Duodenal mucosa (tissue), 2 donors: ENCODE measurements at regions not wholly inside any gene's neighbourhood (a gene's known extent, or its start where the extent isn't known, plus 50 kb on each side); places are given as distances from the start of the nearest gene placed in this dataset.

ENCODE experiments used
- H3K27ac ChIP-seq: one replicate; pipeline ENCODE4 v1.7.0; 2013; ENCODE audit warnings: low read depth, low read length
- H3K27me3 ChIP-seq, 2 donors: one replicate each; pipeline ENCODE4 v1.7.0; 2013; ENCODE audit warnings: low read length in 2 of 2, control low read depth in 1 of 2; ENCODE audit not compliant: insufficient read depth in 2 of 2, control insufficient read depth in 1 of 2
- H3K36me3 ChIP-seq, 2 donors: one replicate each; pipeline ENCODE4 v1.7.0; 2013; ENCODE audit warnings: low read length in 2 of 2, control low read depth in 1 of 2; ENCODE audit not compliant: insufficient read depth in 2 of 2, control insufficient read depth in 1 of 2
- H3K4me1 ChIP-seq, 2 donors: one replicate each; pipeline ENCODE4 v1.7.0; 2013; ENCODE audit warnings: low read length in 2 of 2, control low read depth in 1 of 2; ENCODE audit not compliant: insufficient read depth in 2 of 2, control insufficient read depth in 1 of 2
- H3K4me3 ChIP-seq, 2 donors: one replicate each; pipeline ENCODE4 v1.7.0; 2013; ENCODE audit warnings: low read length in 2 of 2, low read depth in 1 of 2
- H3K9ac ChIP-seq, 2 donors: one replicate each; pipeline ENCODE4 v1.7.0; 2013; ENCODE audit warnings: low read length in 2 of 2, low read depth in 1 of 2
- H3K9me3 ChIP-seq, 2 donors: one replicate each; pipeline ENCODE4 v1.7.0; 2013; ENCODE audit warnings: low read length in 2 of 2, control low read depth in 1 of 2; ENCODE audit not compliant: control insufficient read depth in 1 of 2

DNA sequence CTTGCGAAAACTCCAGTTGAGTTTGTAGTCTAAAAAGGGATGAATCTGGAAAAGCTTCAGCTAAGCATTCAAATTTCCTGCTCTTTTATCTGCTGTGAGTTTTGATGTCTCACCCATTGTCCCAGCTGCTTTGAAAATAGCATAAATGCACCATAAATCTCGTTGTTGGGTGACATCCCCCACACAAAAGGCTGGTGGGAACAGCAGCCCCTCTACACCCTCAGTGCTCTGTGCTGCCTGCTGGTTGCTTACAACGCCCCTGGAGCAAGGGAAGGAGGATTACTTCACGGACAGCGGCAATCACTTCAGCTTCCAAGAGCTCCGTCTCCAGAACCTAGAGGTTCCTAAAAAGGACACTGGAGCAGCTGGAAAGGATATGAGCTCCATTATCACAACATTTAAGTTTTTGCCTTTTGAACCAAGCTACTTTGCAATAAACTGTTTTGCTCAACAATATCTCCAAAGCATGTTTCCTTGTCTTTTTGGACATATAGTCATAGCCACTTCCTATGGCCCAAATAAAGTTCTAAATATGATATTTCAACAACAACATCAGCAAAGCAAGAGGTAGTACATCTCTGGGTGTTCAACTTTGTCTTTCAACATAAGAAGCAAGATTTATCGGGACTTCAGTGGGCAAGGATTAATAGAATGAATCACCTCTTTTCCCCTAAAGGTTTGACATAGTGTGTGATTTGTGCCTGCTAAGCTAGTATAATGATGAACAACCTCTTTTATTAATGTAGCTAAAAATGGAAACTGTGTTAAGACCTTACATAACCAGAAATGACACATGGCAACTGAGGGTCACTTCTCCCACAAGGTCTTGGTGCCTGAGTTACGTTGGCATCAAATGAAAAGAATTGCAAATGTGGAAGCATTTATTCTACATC lies 413.5 kb downstream of the TXNL1 start:
- Histone ChIP-seq H3K36me3 (no peaks in the 10 kb centered on the region), H3K27ac (no peak overlapping the region), H3K4me3 (no peak overlapping the region)

DNA sequence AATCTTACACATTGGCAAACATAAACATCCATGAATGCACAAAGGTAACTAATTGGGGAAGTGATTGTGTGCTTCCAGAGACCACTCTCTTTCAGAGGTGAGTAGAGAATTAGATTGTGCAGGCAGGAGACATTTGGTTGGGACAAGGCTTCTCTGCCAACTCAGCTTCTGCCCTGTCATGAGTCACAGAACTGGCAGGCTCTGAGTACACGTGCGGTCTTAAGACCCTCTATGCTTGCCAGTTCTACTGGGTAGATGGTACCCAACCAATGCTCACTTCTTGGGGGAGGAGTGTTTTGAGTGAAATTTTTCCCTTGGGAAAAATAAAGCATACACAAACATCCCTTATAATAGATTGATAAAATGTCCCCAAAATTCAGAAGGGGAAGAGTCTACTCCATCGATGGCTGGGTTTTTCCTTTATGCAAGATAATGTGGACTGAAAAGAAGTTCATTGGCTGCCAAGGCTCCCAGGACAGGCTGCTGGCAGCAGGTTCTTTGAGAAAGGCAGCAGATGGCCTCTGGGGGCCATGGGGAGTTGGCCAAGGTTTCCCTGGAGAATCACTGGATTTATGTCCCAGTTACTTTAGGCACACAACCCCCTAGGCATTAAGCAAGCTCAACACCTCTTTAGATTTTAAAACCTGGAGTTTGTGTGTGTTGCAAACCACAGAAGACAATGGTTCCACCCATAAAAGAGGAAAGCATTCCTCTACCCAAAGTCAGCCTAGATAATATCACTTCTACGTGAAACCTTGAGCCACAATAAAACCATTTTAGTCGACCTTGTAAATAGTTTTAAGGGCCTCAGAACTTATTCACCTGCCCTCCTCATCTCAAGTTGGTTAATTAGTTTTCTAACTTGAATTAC lies 417.0 kb downstream of the TXNL1 start:
- no peaks in the 10 kb centered on the region for H3K27me3 ChIP-seq
- H3K27ac ChIP-seq = no peak overlapping the region
- no peak overlapping the region for H3K4me3 ChIP-seq
- H3K36me3 ChIP-seq = no peaks in the 10 kb centered on the region
- H3K9ac ChIP-seq = no peak overlapping the region
- H3K9me3 ChIP-seq = no peaks in the 10 kb centered on the region
- no peaks in the 10 kb centered on the region for H3K4me1 ChIP-seq

More for the DNA sequence above, 413.5 kb downstream of the TXNL1 start:
- H3K9me3 ChIP-seq = no peaks in the 10 kb centered on the region
- no peaks in the 10 kb centered on the region for H3K27me3 ChIP-seq
- H3K9ac ChIP-seq = no peak overlapping the region
- H3K4me1 ChIP-seq = no peaks in the 10 kb centered on the region

DNA sequence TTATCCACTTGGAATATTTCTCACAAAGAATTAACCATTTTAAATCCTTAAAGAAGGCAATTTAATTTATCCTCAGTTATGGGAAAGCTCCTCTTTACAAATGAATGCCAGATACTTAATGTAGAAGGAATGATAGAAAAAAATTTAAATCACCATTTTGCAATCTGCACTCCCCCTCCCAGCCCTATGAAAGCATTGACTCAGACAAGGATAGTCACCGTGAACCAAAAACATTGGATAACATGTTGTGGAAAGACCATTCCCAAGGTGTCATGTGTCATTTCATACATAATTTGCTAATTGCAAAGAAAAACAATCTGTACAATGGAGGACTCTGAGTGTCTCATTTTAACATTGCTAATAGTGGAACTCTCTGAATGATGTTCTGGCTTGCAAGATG lies 421.0 kb downstream of the TXNL1 start:
- H3K36me3 ChIP-seq = no peaks in the 10 kb centered on the region
- H3K27me3 ChIP-seq = no peaks in the 10 kb centered on the region
- no peaks in the 10 kb centered on the region for H3K9me3 ChIP-seq
- no peak overlapping the region for H3K4me3 ChIP-seq
- H3K4me1 ChIP-seq = no peaks in the 10 kb centered on the region
- H3K27ac ChIP-seq = no peak overlapping the region
- no peak overlapping the region for H3K9ac ChIP-seq

DNA sequence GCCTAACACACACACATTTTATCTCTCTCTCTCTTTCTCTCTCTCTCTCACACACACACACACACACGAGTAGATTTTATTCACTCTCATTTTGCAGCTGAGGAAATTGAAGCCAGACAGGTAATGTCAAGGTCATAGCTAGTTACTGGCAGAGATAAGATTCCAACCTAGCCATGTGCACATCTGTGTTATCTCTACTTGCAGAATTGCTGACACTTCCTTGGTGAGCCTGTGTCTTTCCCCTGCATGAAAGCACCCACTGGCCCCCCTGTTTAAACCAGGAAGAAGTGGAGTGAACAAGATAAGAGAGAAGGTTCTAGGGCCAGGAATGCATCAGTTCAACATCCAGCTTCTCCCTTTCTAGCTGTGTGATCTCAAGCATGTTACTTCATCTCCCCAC lies 423.7 kb downstream of the TXNL1 start:
- Histone ChIP-seq H3K27me3 (no peaks in the 10 kb centered on the region), H3K27ac (no peak overlapping the region), H3K36me3 (no peaks in the 10 kb centered on the region), H3K9me3 (no peaks in the 10 kb centered on the region), H3K4me3 (no peak overlapping the region), H3K4me1 (no peaks in the 10 kb centered on the region), H3K9ac (no peak overlapping the region)

DNA sequence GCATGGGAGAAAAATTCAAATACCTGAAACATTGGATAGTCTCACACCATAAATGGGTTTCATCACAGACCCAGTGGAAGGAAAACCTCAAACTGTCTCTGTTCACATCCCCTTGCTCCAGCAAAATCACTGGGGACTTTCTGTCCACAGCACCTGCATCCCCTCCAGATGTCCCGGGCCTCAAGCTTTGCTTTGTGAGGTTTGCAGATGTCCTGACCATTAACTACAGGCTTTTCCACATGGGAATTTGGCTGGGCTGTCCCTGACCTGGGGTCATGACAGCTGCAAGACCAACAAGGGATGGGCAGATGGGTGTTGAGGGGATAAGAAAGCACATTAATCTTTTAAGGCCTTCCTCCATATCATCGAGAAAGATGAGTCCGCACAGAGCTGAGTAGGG lies 427.9 kb downstream of the TXNL1 start:
- no peaks in the 10 kb centered on the region for H3K9me3 ChIP-seq
- no peaks in the 10 kb centered on the region for H3K27me3 ChIP-seq
- H3K36me3 ChIP-seq = no peaks in the 10 kb centered on the region
- no peak overlapping the region for H3K27ac ChIP-seq
- H3K4me3 ChIP-seq = no peak overlapping the region
- no peaks in the 10 kb centered on the region for H3K4me1 ChIP-seq
- H3K9ac ChIP-seq = no peak overlapping the region

DNA sequence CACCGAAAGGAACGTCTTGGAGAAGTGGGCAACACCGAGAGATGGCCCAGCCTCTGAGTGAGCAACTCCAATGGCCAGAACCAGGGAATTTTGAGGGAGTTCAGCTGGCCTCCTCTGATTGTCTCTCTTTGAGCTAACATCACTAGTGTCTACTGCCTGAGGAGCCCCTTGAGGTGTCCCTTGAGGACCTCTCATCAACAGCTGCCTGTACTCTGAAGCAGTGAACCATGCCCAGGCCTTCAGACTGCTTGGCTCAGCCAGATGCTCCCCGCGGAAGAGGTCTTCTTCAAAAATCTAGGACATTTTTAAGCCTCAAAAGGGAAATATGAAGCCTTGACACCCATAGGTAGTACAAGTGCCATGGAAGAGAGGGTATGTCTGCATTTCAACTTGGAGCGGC lies 430.4 kb downstream of the TXNL1 start:
- H3K27ac ChIP-seq = no peak overlapping the region
- H3K27me3 ChIP-seq = no peaks in the 10 kb centered on the region
- no peak overlapping the region for H3K4me3 ChIP-seq
- H3K9me3 ChIP-seq = no peaks in the 10 kb centered on the region
- no peak overlapping the region for H3K9ac ChIP-seq
- H3K36me3 ChIP-seq = no peaks in the 10 kb centered on the region
- no peaks in the 10 kb centered on the region for H3K4me1 ChIP-seq

DNA sequence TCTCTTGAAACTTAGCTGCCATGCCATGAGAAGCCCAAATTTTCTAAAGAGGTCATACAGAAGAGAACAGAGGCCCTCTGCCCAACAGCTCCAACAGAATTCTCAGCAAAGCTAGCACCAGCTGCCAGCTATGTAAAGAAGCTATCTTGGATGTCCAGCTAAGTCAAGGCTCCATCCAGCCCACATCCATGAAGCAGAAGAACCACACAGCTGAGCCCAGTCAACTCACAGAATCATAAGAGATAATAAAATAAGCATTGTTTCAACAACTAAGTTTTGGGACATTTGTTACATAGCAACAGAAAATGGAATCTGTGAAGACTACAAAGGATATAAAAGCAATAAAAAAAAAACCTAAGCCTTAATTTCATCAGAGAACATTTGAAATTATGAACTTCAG lies 434.3 kb downstream of the TXNL1 start:
- Histone ChIP-seq H3K27me3 (no peaks in the 10 kb centered on the region), H3K9ac (no peak overlapping the region), H3K4me1 (no peaks in the 10 kb centered on the region), H3K9me3 (no peaks in the 10 kb centered on the region), H3K27ac (no peak overlapping the region), H3K36me3 (no peaks in the 10 kb centered on the region), H3K4me3 (no peak overlapping the region)

DNA sequence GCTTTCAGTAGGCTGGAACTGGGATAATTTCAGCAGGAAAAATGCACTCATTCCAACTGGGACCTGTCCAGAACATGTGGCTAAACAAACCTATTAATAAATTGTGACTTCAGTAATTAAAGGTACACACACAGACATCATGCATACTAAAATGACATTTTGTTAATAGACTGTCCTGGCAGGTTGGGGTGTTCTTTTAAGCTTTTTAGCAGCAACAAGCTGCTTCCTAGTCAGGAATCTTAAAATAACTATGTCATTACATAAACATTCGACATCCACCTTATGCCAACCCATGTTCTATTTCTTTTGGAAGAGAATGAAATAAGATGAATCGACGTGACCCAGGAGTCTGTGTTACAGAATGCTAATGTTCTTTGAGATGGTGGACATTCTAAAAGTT lies 435.7 kb downstream of the TXNL1 start:
- H3K36me3 ChIP-seq = no peaks in the 10 kb centered on the region
- no peaks in the 10 kb centered on the region for H3K9me3 ChIP-seq
- no peak overlapping the region for H3K4me3 ChIP-seq
- no peak overlapping the region for H3K27ac ChIP-seq
- H3K27me3 ChIP-seq = no peaks in the 10 kb centered on the region
- no peaks in the 10 kb centered on the region for H3K4me1 ChIP-seq
- H3K9ac ChIP-seq = no peak overlapping the region

DNA sequence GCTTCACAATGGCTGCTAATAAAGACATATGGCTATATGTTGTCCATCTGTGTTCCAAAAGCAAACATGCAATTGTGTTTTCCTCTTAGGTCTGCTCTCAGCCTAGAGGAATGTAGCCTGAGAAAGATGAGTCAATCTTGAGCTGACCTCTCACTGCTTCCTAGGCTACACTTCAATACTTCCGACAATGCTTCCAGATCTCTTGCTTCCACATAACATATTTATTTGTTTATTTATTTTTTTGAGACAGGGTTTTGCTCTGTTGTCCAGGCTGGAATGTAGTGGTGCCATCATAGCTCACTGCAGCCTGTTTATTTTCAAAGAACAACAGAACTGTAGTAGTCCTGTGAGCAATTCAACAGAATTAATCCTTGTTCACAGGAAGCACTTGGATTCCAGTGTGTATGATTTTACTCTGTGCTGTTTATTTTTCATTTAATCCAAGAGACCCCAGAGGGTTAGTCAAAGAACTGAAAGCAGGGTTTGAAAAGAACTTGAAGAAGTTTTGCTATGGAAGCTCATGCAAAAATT lies 437.9 kb downstream of the TXNL1 start:
- H3K9ac ChIP-seq = no peak overlapping the region

More for the DNA sequence above, 437.9 kb downstream of the TXNL1 start:
- Histone ChIP-seq H3K27ac (no peak overlapping the region), H3K4me1 (no peaks in the 10 kb centered on the region), H3K36me3 (no peaks in the 10 kb centered on the region), H3K27me3 (no peaks in the 10 kb centered on the region), H3K4me3 (no peak overlapping the region), H3K9me3 (no peaks in the 10 kb centered on the region)
